Stimulated activated CD8-positive, alpha-beta memory T cell treated with anti-CD3 and anti-CD28 coated beads, Interleukin-2, amount 100 ng/mL, for 1 hour (primary cell): ENCODE measurements at regions not wholly inside any gene's neighbourhood (a gene's known extent, or its start where the extent isn't known, plus 50 kb on each side); places are given as distances from the start of the nearest gene placed in this dataset.
"Not testable (repeated sequence)": the region's sequence is repeated elsewhere in the genome, so short reads cannot be mapped to it uniquely, and the experiment has no call there.

Source experiments
- DNase-seq, 2 donors: peaks; one replicate each; pipeline ENCODE4 v3.0.0-alpha.2; 2020; ENCODE audit warnings: low read depth in 2 of 2

- DNase-seq, result no peak
These were observed 173.5 kb downstream of the LACC1 start for GRCh38 chr13:44053208-44053607.

- DNase-seq, result no peak
These were observed 174.8 kb downstream of the LACC1 start for GRCh38 chr13:44054525-44054924.

GRCh38 chr13:44055681-44056080 lies 176.0 kb downstream of the LACC1 start:
- DNase-seq, result not testable (repeated sequence)

- DNase-seq, result no peak
These were observed 178.4 kb downstream of the LACC1 start for GRCh38 chr13:44058067-44058466.

- no peak for DNase-seq
These were observed 179.0 kb downstream of the LACC1 start for GRCh38 chr13:44058624-44059215.

GRCh38 chr13:44061876-44062275 lies 182.2 kb downstream of the LACC1 start:
- no peak for DNase-seq

GRCh38 chr13:44063467-44063866 lies 183.8 kb downstream of the LACC1 start:
- DNase-seq, result no peak

- DNase-seq, result no peak
These were observed 184.2 kb downstream of the LACC1 start for GRCh38 chr13:44063881-44064280.

- no peak for DNase-seq
These were observed 184.7 kb downstream of the LACC1 start for GRCh38 chr13:44064357-44064756.

- no peak for DNase-seq
These were observed 188.5 kb downstream of the LACC1 start for GRCh38 chr13:44068169-44068568.

GRCh38 chr13:44068737-44069136 lies 189.0 kb downstream of the LACC1 start:
- no peak for DNase-seq

- no peak for DNase-seq
These were observed 192.8 kb downstream of the LACC1 start for GRCh38 chr13:44072536-44072935.

GRCh38 chr13:44074611-44075010 lies 194.9 kb downstream of the LACC1 start:
- no peak for DNase-seq

- DNase-seq, result no peak
These were observed 195.4 kb downstream of the LACC1 start for GRCh38 chr13:44075113-44075512.

- no peak for DNase-seq
These were observed 199.2 kb downstream of the LACC1 start for GRCh38 chr13:44078806-44079376.

- DNase-seq, result no peak
These were observed 199.9 kb downstream of the LACC1 start for GRCh38 chr13:44079413-44080205.

GRCh38 chr13:44084146-44084545 lies 204.4 kb downstream of the LACC1 start:
- no peak for DNase-seq

GRCh38 chr13:44086389-44086788 lies 206.7 kb downstream of the LACC1 start:
- no peak for DNase-seq

GRCh38 chr13:44088411-44088810 lies 208.7 kb downstream of the LACC1 start:
- DNase-seq, result no peak

- DNase-seq, result no peak
These were observed 209.3 kb downstream of the LACC1 start for GRCh38 chr13:44088991-44089413.

- no peak for DNase-seq
These were observed 209.7 kb downstream of the LACC1 start for GRCh38 chr13:44089452-44089851.

GRCh38 chr13:44092078-44092970 lies 212.6 kb downstream of the LACC1 start:
- no peak for DNase-seq
